ENCODE measurements at regions not wholly inside any gene's neighbourhood (a gene's known extent, or its start where the extent isn't known, plus 50 kb on each side); places are given as distances from the start of the nearest gene placed in this dataset.
A peak's percentile ranks its signal among the peaks of the same experiment; 100 is the strongest.

DNA sequence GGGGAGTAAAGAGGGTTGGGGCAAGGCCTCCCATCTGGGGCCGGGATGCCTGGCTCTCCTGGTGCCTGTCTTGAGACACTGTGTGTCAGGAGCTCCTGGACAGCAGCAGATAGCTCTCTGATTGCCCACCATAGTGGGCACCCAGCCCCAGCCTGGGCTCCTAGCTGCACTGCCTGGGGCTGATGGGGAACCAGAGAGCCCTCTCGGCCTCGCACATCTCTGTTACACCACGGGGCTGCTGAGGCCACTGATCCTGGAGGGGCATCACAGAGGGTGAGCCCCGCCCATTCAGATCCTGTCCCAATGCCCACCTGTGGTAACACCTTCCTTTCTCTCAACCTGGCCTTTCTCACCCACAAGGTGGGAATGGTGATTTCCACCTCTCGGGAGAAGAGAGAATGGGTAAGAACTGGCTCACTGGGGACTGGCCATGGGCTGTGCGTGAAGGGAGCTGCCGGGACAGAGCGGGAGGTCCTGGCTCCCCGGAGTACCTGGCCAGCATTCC lies 135.9 kb downstream of the URI1 start:
- peaks cover 11% of the 10 kb centered on the region for H3K9me3 Mint-ChIP-seq (ENCODE audit: unreplicated experiment)
- no peak overlapping the region for H3K27ac Mint-ChIP-seq (ENCODE audit: unreplicated experiment)

GRCh38 chr19:30078381-30078910 lies 136.4 kb downstream of the URI1 start:
- Mint-ChIP-seq H3K27me3 (ENCODE audit: unreplicated experiment) (peaks cover 5% of the 10 kb centered on the region), H3K27ac (ENCODE audit: unreplicated experiment) (no peak overlapping the region), H3K4me3 (ENCODE audit: unreplicated experiment) (no peak overlapping the region), H3K36me3 (ENCODE audit: unreplicated experiment) (no peaks in the 10 kb centered on the region), H3K9me3 (ENCODE audit: unreplicated experiment) (peaks cover 11% of the 10 kb centered on the region), H3K4me1 (ENCODE audit: low read depth, unreplicated experiment) (no peaks in the 10 kb centered on the region)
- peak; percentile 1 for DNase-seq
- TF ChIP-seq CTCF (IDR thresholded peaks at IDR 0.05; ENCODE audit: partially characterized antibody, unreplicated experiment), result no peak

More for the DNA sequence above, 135.9 kb downstream of the URI1 start:
- TF ChIP-seq CTCF (IDR thresholded peaks at IDR 0.05; ENCODE audit: partially characterized antibody, unreplicated experiment), result no peak
- H3K27me3 Mint-ChIP-seq (ENCODE audit: unreplicated experiment), result peaks cover 5% of the 10 kb centered on the region
- H3K4me1 Mint-ChIP-seq (ENCODE audit: low read depth, unreplicated experiment), result no peaks in the 10 kb centered on the region
- H3K4me3 Mint-ChIP-seq (ENCODE audit: unreplicated experiment), result no peak overlapping the region
- H3K36me3 Mint-ChIP-seq (ENCODE audit: unreplicated experiment), result no peaks in the 10 kb centered on the region
- DNase-seq, result peak; percentile 10

GRCh38 chr19:30079200-30079599 lies 137.2 kb downstream of the URI1 start:
- H3K36me3 Mint-ChIP-seq (ENCODE audit: unreplicated experiment), result no peaks in the 10 kb centered on the region
- H3K9me3 Mint-ChIP-seq (ENCODE audit: unreplicated experiment), result peaks cover 11% of the 10 kb centered on the region
- no peak overlapping the region for H3K27ac Mint-ChIP-seq (ENCODE audit: unreplicated experiment)
- no peak for TF ChIP-seq CTCF (IDR thresholded peaks at IDR 0.05; ENCODE audit: partially characterized antibody, unreplicated experiment)
- no peak for DNase-seq
- no peak overlapping the region for H3K4me3 Mint-ChIP-seq (ENCODE audit: unreplicated experiment)
- H3K27me3 Mint-ChIP-seq (ENCODE audit: unreplicated experiment), result peaks cover 5% of the 10 kb centered on the region
- no peaks in the 10 kb centered on the region for H3K4me1 Mint-ChIP-seq (ENCODE audit: low read depth, unreplicated experiment)

DNA sequence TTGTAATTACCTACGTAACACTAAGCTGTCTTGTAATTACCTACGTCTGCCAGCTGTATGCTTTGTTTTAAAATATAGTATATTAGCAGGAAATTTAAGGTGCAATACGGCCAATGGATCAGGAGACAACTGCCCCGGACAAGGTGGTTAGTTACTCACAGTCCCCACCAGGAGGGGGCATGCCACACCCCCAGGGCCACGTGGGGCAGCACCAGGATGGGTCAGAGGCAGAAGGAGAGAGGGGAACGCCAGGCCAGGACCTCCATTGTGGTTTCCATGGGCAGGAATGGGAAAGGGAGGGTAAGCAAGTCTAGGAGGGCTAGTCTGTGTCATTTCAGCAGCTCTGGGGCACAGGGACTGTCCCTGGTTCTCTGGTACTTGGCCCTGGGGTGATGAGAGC lies 140.1 kb downstream of the URI1 start:
- TF ChIP-seq CTCF (IDR thresholded peaks at IDR 0.05; ENCODE audit: partially characterized antibody, unreplicated experiment), result no peak
- no peak for DNase-seq
- Mint-ChIP-seq H3K4me3 (ENCODE audit: unreplicated experiment) (no peak overlapping the region), H3K9me3 (ENCODE audit: unreplicated experiment) (peaks cover 9% of the 10 kb centered on the region), H3K27me3 (ENCODE audit: unreplicated experiment) (no peaks in the 10 kb centered on the region), H3K27ac (ENCODE audit: unreplicated experiment) (no peak overlapping the region), H3K36me3 (ENCODE audit: unreplicated experiment) (no peaks in the 10 kb centered on the region), H3K4me1 (ENCODE audit: low read depth, unreplicated experiment) (no peaks in the 10 kb centered on the region)

- no peaks in the 10 kb centered on the region for H3K4me1 Mint-ChIP-seq (ENCODE audit: low read depth, unreplicated experiment)
- no peak for DNase-seq
- peaks cover 9% of the 10 kb centered on the region for H3K9me3 Mint-ChIP-seq (ENCODE audit: unreplicated experiment)
- H3K36me3 Mint-ChIP-seq (ENCODE audit: unreplicated experiment), result no peaks in the 10 kb centered on the region
- no peak overlapping the region for H3K4me3 Mint-ChIP-seq (ENCODE audit: unreplicated experiment)
- no peak overlapping the region for H3K27ac Mint-ChIP-seq (ENCODE audit: unreplicated experiment)
- no peak for TF ChIP-seq CTCF (IDR thresholded peaks at IDR 0.05; ENCODE audit: partially characterized antibody, unreplicated experiment)
- no peaks in the 10 kb centered on the region for H3K27me3 Mint-ChIP-seq (ENCODE audit: unreplicated experiment)
Observed at GRCh38 chr19:30082611-30083010, 140.6 kb downstream of the URI1 start.
